B cell (primary cell): ENCODE measurements at regions not wholly inside any gene's neighbourhood (a gene's known extent, or its start where the extent isn't known, plus 50 kb on each side); places are given as distances from the start of the nearest gene placed in this dataset.

ENCODE experiments used
- CTCF ChIP-seq: fragments of 200-600 bp; IDR thresholded peaks from one replicate; pipeline ENCODE4 v1.8.0; 2022; ENCODE audit warnings: antibody characterized with exemption, mild to moderate bottlenecking
- EZH2 ChIP-seq: IDR thresholded peaks from 2 replicates; pipeline ENCODE4 v1.6.1; 2012; ENCODE audit warnings: borderline replicate concordance, low read depth, mild to moderate bottlenecking, moderate library complexity, low read length; ENCODE audit not compliant: insufficient read depth, poor library complexity, severe bottlenecking

- TF ChIP-seq CTCF (no peak), EZH2 (no peak)
Measured at GRCh38 chr6:109241199-109241598, 141.1 kb downstream of the CD164 start.
